ENCODE measurements at regions not wholly inside any gene's neighbourhood (a gene's known extent, or its start where the extent isn't known, plus 50 kb on each side); places are given as distances from the start of the nearest gene placed in this dataset.

DNA sequence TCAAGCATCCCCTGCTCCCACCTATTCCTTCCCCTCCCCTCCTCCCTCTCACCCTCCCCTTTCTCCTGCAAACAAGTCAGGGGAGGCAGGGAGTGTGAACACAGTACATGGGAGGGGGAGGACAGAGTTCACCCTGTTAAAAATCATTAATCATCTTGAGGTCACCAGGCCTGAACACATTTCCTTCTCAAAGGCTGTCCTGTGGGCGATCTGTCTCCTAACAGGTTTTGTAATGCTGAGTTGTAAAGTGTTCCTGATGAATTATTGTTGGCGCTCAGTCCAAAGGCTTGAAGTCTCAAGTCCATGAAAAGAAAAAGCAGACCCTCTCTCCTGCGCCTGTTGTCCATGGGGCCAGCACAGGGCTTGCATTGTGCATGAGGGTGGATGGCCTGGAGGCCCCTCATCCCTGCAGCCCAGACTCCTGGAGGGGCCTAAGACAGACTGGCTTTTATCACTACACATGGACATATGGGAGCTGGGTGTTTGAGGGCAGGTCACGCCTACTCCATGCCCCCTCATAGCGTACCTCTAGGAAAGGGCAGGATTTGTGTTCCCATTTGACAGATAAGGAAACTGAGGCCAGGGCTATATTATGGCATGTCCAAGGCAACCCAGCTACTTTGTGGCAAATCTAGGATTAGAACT, 189.1 kb downstream of the RAB28 start:
- Histone ChIP-seq H3K4me3 (no peak overlapping the region), H2AFZ (ENCODE audit: low read depth, low read length) (no peak overlapping the region), H3K9ac (ENCODE audit: insufficient read depth in 1 of 2, low read depth in 2 of 2, low read length in 2 of 2) (no peak overlapping the region), H4K20me1 (replicated peaks; ENCODE audit: control insufficient read depth, insufficient read depth, low read length) (no peaks in the 10 kb centered on the region), H3K9me3 (replicated peaks; ENCODE audit: control insufficient read depth, insufficient read depth, low read depth, low read length) (peaks cover 3% of the 10 kb centered on the region; the same call in 1 of the 2 replicates), H3K27me3 (ENCODE audit: control insufficient read depth in 2 of 2, insufficient read depth in 2 of 2, low read length in 2 of 2) (no peaks in the 10 kb centered on the region), H3K9me1 (ENCODE audit: control insufficient read depth, insufficient read depth, low read length) (no peaks in the 10 kb centered on the region), H3K4me1 (replicated peaks in 1 of 2; ENCODE audit: control insufficient read depth in 2 of 2, insufficient read depth in 2 of 2, low read length in 2 of 2) (no peaks in the 10 kb centered on the region), H3K36me3 (ENCODE audit: control insufficient read depth, insufficient read depth, low read length) (no peaks in the 10 kb centered on the region), H3K27ac (ENCODE audit: extremely low read depth, low read depth, low read length) (no peak overlapping the region), H3K4me2 (ENCODE audit: insufficient read depth, low read length) (no peak overlapping the region), H3K79me2 (ENCODE audit: control insufficient read depth, insufficient read depth, low read length) (no peaks in the 10 kb centered on the region)
- DNase-seq (ENCODE audit: extremely low read depth in 1 of 4, low spot score in 3 of 4) = peak in 1 of 4 experiments; percentile 2
- ChIA-PET CTCF (ENCODE audit: low intra/inter-chr PET ratio) (no interaction called here), POLR2A (no interaction called here)
- BruUV-seq (replicated peaks) = no TSS peak
- WGBS (ENCODE audit: insufficient coverage, low coverage, missing lambda C conversion rate) = 45% methylated on average over 5 of the region's 5 CpGs
- in situ Hi-C loops (cut with MboI) (no loop called here), intact Hi-C loops (cut with micrococcal nuclease) (no loop called here)
- peak; percentile 78 for TF ChIP-seq MEIS2 (IDR thresholded peaks at IDR 0.05; ENCODE audit: partially characterized antibody)
- no peak for TF ChIP-seq NCOA1 (IDR thresholded peaks at IDR 0.05; ENCODE audit: low read depth)
- TF ChIP-seq RBM25 (IDR thresholded peaks at IDR 0.05; ENCODE audit: low read depth, low read length, severe bottlenecking) = peak; percentile 62
- no peak for TF ChIP-seq ATF2 (CRISPR knock-in tag; IDR thresholded peaks at IDR 0.05)
- TF ChIP-seq ZNF263 (CRISPR knock-in tag; IDR thresholded peaks at IDR 0.05; ENCODE audit: borderline replicate concordance) = no peak
- TF ChIP-seq, protein P1, sequence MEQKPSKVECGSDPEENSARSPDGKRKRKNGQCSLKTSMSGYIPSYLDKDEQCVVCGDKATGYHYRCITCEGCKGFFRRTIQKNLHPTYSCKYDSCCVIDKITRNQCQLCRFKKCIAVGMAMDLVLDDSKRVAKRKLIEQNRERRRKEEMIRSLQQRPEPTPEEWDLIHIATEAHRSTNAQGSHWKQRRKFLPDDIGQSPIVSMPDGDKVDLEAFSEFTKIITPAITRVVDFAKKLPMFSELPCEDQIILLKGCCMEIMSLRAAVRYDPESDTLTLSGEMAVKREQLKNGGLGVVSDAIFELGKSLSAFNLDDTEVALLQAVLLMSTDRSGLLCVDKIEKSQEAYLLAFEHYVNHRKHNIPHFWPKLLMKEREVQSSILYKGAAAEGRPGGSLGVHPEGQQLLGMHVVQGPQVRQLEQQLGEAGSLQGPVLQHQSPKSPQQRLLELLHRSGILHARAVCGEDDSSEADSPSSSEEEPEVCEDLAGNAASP (IDR thresholded peaks at IDR 0.05) = no peak
- TF ChIP-seq PBX2 (CRISPR knock-in tag; IDR thresholded peaks at IDR 0.05; ENCODE audit: low read depth) = no peak
- peak; percentile 79 for TF ChIP-seq PBX2 (tag; conservative IDR thresholded peaks at IDR 0.05; ENCODE audit: low read depth)
- no peak for FAIRE-seq
- no peak for ATAC-seq

All from K562 (cell line).